Liver (tissue), 8 donors: ENCODE measurements at regions not wholly inside any gene's neighbourhood (a gene's known extent, or its start where the extent isn't known, plus 50 kb on each side); places are given as distances from the start of the nearest gene placed in this dataset.

Source experiments
- DNase-seq: peaks from one replicate; pipeline ENCODE4 v3.0.0-alpha.2; 2017; ENCODE audit warnings: low spot score
- H3K27ac ChIP-seq, 2 donors: one replicate each; pipeline ENCODE4 v1.7.0; 2013; ENCODE audit warnings: inconsistent platforms in 2 of 2, low read length in 2 of 2, control low read depth in 1 of 2, low read depth in 1 of 2, mild to moderate bottlenecking in 1 of 2
- H3K27me3 ChIP-seq, 4 donors: one replicate each; pipeline versions ENCODE4 v1.6.1 to v1.7.0; 2013; ENCODE audit warnings: low read length in 3 of 4, inconsistent platforms in 1 of 4, mild to moderate bottlenecking in 1 of 4, moderate library complexity in 1 of 4; ENCODE audit not compliant: control insufficient read depth in 4 of 4, insufficient read depth in 4 of 4
- H3K36me3 ChIP-seq, 4 donors: one replicate each; pipeline versions ENCODE4 v1.6.1 to v1.7.0; 2013; ENCODE audit warnings: low read length in 3 of 4, mild to moderate bottlenecking in 3 of 4, low read depth in 1 of 4, moderate library complexity in 1 of 4; ENCODE audit not compliant: control insufficient read depth in 4 of 4, insufficient read depth in 3 of 4
- H3K4me1 ChIP-seq, 4 donors: one replicate each; pipeline versions ENCODE4 v1.6.1 to v1.7.0; 2013; ENCODE audit warnings: low read length in 3 of 4, mild to moderate bottlenecking in 3 of 4, moderate library complexity in 1 of 4; ENCODE audit not compliant: control insufficient read depth in 4 of 4, insufficient read depth in 4 of 4
- H3K4me3 ChIP-seq, 3 donors: one replicate each; pipeline versions ENCODE4 v1.6.1 to v1.7.0; 2013; ENCODE audit warnings: low read length in 3 of 3, control low read depth in 1 of 3, low read depth in 1 of 3, mild to moderate bottlenecking in 1 of 3
- H3K9ac ChIP-seq, 2 donors: one replicate each; pipeline ENCODE4 v1.7.0; 2013; ENCODE audit warnings: low read length in 2 of 2, mild to moderate bottlenecking in 2 of 2, moderate library complexity in 2 of 2, control low read depth in 1 of 2, low read depth in 1 of 2
- H3K9me3 ChIP-seq, 4 donors: one replicate each; pipeline versions ENCODE4 v1.6.1 to v1.7.0; 2013; ENCODE audit warnings: low read length in 3 of 4; ENCODE audit not compliant: control insufficient read depth in 4 of 4
- ATF3 ChIP-seq: IDR thresholded peaks from 2 replicates; pipeline ENCODE4 v1.6.1; 2016; ENCODE audit warnings: antibody characterized with exemption
- CTCF ChIP-seq: fragments of 150-350 bp; IDR thresholded peaks from 2 replicates; pipeline ENCODE4 v1.5.1; 2017; ENCODE audit warnings: improper control_type of control experiment, low read depth, low read length; ENCODE audit not compliant: missing input control
- EGR1 ChIP-seq, 2 donors: IDR thresholded peaks; 2 replicates each; pipeline ENCODE4 v1.6.1; 2016 to 2018; ENCODE audit warnings: antibody characterized with exemption in 2 of 2, low read depth in 2 of 2
- FOXA1 ChIP-seq: IDR thresholded peaks from 2 replicates; pipeline ENCODE4 v1.6.1; 2016; ENCODE audit warnings: antibody characterized with exemption
- FOXA2 ChIP-seq: IDR thresholded peaks from 2 replicates; pipeline ENCODE4 v1.6.1; 2016; ENCODE audit warnings: antibody characterized with exemption
- HNF4A ChIP-seq, 2 donors: conservative IDR thresholded peaks; 2 replicates each; pipeline ENCODE4 v1.6.1; 2016; ENCODE audit warnings: antibody characterized with exemption in 2 of 2, mild to moderate bottlenecking in 2 of 2
- HNF4G ChIP-seq: IDR thresholded peaks from 2 replicates; pipeline ENCODE4 v1.6.1; 2016; ENCODE audit warnings: antibody characterized with exemption
- JUND ChIP-seq, 2 donors: IDR thresholded peaks; 2 replicates each; pipeline ENCODE4 v1.6.1; 2016; ENCODE audit warnings: antibody characterized with exemption in 2 of 2
- MAX ChIP-seq: IDR thresholded peaks from 2 replicates; pipeline ENCODE4 v1.6.1; 2016; ENCODE audit warnings: antibody characterized with exemption
- NR2F2 ChIP-seq: IDR thresholded peaks from 2 replicates; pipeline ENCODE4 v1.6.1; 2016; ENCODE audit warnings: antibody characterized with exemption
- REST ChIP-seq: IDR thresholded peaks from 2 replicates; pipeline ENCODE4 v1.6.1; 2016; ENCODE audit warnings: antibody characterized with exemption, mild to moderate bottlenecking
- RXRA ChIP-seq, 2 donors: IDR thresholded peaks; 2 replicates each; pipeline ENCODE4 v1.6.1; 2017 to 2018; ENCODE audit warnings: antibody characterized with exemption in 2 of 2, mild to moderate bottlenecking in 1 of 2
- SP1 ChIP-seq: IDR thresholded peaks from 2 replicates; pipeline ENCODE4 v1.6.1; 2018; ENCODE audit warnings: antibody characterized with exemption, mild to moderate bottlenecking
- TAF1 ChIP-seq: conservative IDR thresholded peaks from 2 replicates; pipeline ENCODE4 v1.6.1; 2016; ENCODE audit warnings: antibody characterized with exemption, mild to moderate bottlenecking
- YY1 ChIP-seq: IDR thresholded peaks from 2 replicates; pipeline ENCODE4 v1.6.1; 2016; ENCODE audit warnings: antibody characterized with exemption, mild to moderate bottlenecking
- ZBTB33 ChIP-seq: IDR thresholded peaks from 2 replicates; pipeline ENCODE4 v1.6.1; 2016; ENCODE audit warnings: antibody characterized with exemption
- WGBS: extraction: QIAGEN DNeasy Blood & Tissue Kit; methylation state at CpG from one replicate; pipeline ENCODE4 v1.1.7; 2013; 5-methylcytosine and 5-hydroxymethylcytosine counted together
- donor health status: healthy.
- donor health status: healthy.
- donor health status: healthy.
- donor health status: healthy.
- donor health status: healthy.

GRCh38 chr11:50187220-50187619, 154.5 kb downstream of the OR4C45 start:
- H3K36me3 ChIP-seq, result no peaks in the 10 kb centered on the region
- H3K27me3 ChIP-seq, result no peaks in the 10 kb centered on the region
- H3K27ac ChIP-seq, result no peak overlapping the region
- WGBS, result 26% methylated on average over 1 of the region's 1 CpG
- H3K9ac ChIP-seq, result no peak overlapping the region
- no peak overlapping the region for H3K4me3 ChIP-seq
- H3K9me3 ChIP-seq, result no peaks in the 10 kb centered on the region
- TF ChIP-seq SP1 (no peak), HNF4G (no peak), TAF1 (no peak), YY1 (no peak), EGR1 (IDR thresholded peaks at IDR 0.05; ENCODE audit: low read depth in 2 of 2) (no peak), HNF4A (conservative IDR thresholded peaks at IDR 0.05) (no peak), JUND (IDR thresholded peaks at IDR 0.05) (no peak), FOXA1 (no peak), REST (no peak), ZBTB33 (no peak)
- no peak for DNase-seq
- H3K4me1 ChIP-seq, result no peaks in the 10 kb centered on the region

- no peaks in the 10 kb centered on the region for H3K36me3 ChIP-seq
- no peaks in the 10 kb centered on the region for H3K27me3 ChIP-seq
- no peak overlapping the region for H3K9ac ChIP-seq
- TF ChIP-seq MAX (no peak), TAF1 (no peak), HNF4G (no peak), FOXA1 (no peak), HNF4A (conservative IDR thresholded peaks at IDR 0.05) (no peak), NR2F2 (no peak), REST (no peak), YY1 (no peak), RXRA (IDR thresholded peaks at IDR 0.05) (no peak), CTCF (no peak), FOXA2 (no peak), ATF3 (no peak), ZBTB33 (no peak), JUND (IDR thresholded peaks at IDR 0.05) (no peak)
- no peaks in the 10 kb centered on the region for H3K4me1 ChIP-seq
- 18% methylated on average over 1 of the region's 1 CpG for WGBS
- no peak overlapping the region for H3K4me3 ChIP-seq
- peaks cover 0 to 4% (median 0%) of the 10 kb centered on the region in 4 donors for H3K9me3 ChIP-seq
- DNase-seq, result no peak
- H3K27ac ChIP-seq, result no peak overlapping the region
These were observed 155.4 kb downstream of the OR4C45 start for GRCh38 chr11:50188040-50188439.
